HEK293 (cell line): ENCODE measurements at regions not wholly inside any gene's neighbourhood (a gene's known extent, or its start where the extent isn't known, plus 50 kb on each side); places are given as distances from the start of the nearest gene placed in this dataset.

Source experiments
- CTCF ChIA-PET: fragments of 350-600 bp; formaldehyde crosslinking; extraction: SDS; loops from one replicate; lab custom pipeline; 2021; ENCODE audit warnings: antibody characterized with exemption; lab: Yijun Ruan, JAX
- POLR2A ChIA-PET: fragments of 300-600 bp; formaldehyde crosslinking; extraction: SDS; loops from one replicate; lab custom pipeline; 2020; ENCODE audit warnings: antibody characterized with exemption, inconsistent platforms; lab: Yijun Ruan, JAX
- H3K27ac ChIP-seq: fragments of 200-500 bp; sonication (Bioruptor generic); 2 replicates; pipeline ENCODE4 v1.5.1; 2014; ENCODE audit warnings: low read depth, low read length, control low read depth, inconsistent platforms; ENCODE audit errors: extremely low read depth
- H3K36me3 ChIP-seq, 2 experiments: fragments of 200-500 bp in 1 of 2; sonication (Bioruptor generic) in 1 of 2; 1 replicate in 1 of 2; 2 replicates in 1 of 2; pipeline ENCODE4 v1.5.1; 2014 to 2017; ENCODE audit warnings: inconsistent platforms in 2 of 2, low read length in 2 of 2; ENCODE audit not compliant: control insufficient read depth in 2 of 2, insufficient read depth in 1 of 2
- H3K4me1 ChIP-seq: fragments of 200-500 bp; sonication (Bioruptor generic); 2 replicates; pipeline ENCODE4 v1.5.1; 2014; ENCODE audit warnings: mild to moderate bottlenecking, low read length, inconsistent platforms; ENCODE audit not compliant: control insufficient read depth, insufficient read depth
- H3K4me3 ChIP-seq: 2 replicates; pipeline ENCODE4 v1.5.1; 2011; ENCODE audit warnings: low read depth, mild to moderate bottlenecking, control low read depth, low read length, moderate library complexity
- H3K9me3 ChIP-seq: fragments of 200-500 bp; sonication (Bioruptor generic); 2 replicates; pipeline ENCODE4 v1.5.1; 2014; ENCODE audit warnings: low read depth, low read length, inconsistent platforms; ENCODE audit not compliant: control insufficient read depth, insufficient read depth
- BCL11A ChIP-seq: fragments of 450-650 bp; formaldehyde crosslinking; IDR thresholded peaks from 2 replicates; pipeline ENCODE4 v1.5.1; 2016; ENCODE audit warnings: low read depth, missing biosample characterization, missing genetic modification characterization
- BCL11B ChIP-seq: fragments of 450-650 bp; formaldehyde crosslinking; IDR thresholded peaks from 2 replicates; pipeline ENCODE4 v1.5.1; 2016; ENCODE audit warnings: low read depth, missing biosample characterization, missing genetic modification characterization
- KLF10 ChIP-seq: fragments of 450-650 bp; IDR thresholded peaks from 2 replicates; pipeline ENCODE4 v1.5.1; 2018; ENCODE audit warnings: missing biosample characterization, mild to moderate bottlenecking, missing genetic modification characterization
- ZBTB11 ChIP-seq: fragments of 450-650 bp; formaldehyde crosslinking; conservative IDR thresholded peaks from 2 replicates; pipeline ENCODE4 v1.5.1; 2016; ENCODE audit warnings: low read depth, missing biosample characterization, missing genetic modification characterization
- ZNF114 ChIP-seq: fragments of 450-650 bp; formaldehyde crosslinking; IDR thresholded peaks from 2 replicates; pipeline ENCODE4 v1.5.0; 2017; ENCODE audit warnings: missing biosample characterization, missing genetic modification characterization
- ZNF211 ChIP-seq: fragments of 450-650 bp; formaldehyde crosslinking; IDR thresholded peaks from 2 replicates; pipeline ENCODE4 v1.5.1; 2016; ENCODE audit warnings: low read depth, missing biosample characterization, missing genetic modification characterization
- ZNF23 ChIP-seq: fragments of 450-650 bp; formaldehyde crosslinking; IDR thresholded peaks from 2 replicates; pipeline ENCODE4 v1.5.1; 2016; ENCODE audit warnings: missing biosample characterization, missing genetic modification characterization, borderline replicate concordance
- ZNF26 ChIP-seq: fragments of 450-650 bp; formaldehyde crosslinking; IDR thresholded peaks from 2 replicates; pipeline ENCODE4 v1.5.1; 2016; ENCODE audit warnings: missing biosample characterization, missing genetic modification characterization
- ZNF362 ChIP-seq: fragments of 450-650 bp; formaldehyde crosslinking; IDR thresholded peaks from 2 replicates; pipeline ENCODE4 v1.5.1; 2016; ENCODE audit warnings: missing biosample characterization, missing genetic modification characterization
- TF ChIP-seq, protein P1 (sequence below): fragments of 450-650 bp; formaldehyde crosslinking; IDR thresholded peaks from 2 replicates; pipeline ENCODE4 v1.5.1; 2016; ENCODE audit warnings: missing biosample characterization, missing genetic modification characterization, borderline replicate concordance

DNA sequence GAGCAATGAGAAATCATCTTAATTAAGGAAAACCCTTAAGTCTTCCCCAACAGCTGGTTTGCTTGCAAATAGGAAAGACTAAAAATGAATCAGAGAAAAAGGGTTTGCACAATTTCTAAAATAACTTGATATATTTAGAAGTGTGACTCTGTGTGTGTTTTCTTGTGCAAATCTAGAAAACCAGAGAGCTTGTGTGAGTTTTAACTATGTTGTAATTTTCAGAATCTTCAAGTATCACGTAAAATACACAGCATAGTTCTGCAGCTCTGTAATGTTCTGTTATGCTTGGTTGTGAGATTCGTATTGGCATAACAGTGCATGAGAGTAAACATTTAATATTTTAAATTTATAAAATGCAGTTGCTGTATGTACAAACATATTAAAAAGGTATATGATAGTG is 74.7 kb upstream of the GAP43 start:
- no peaks in the 10 kb centered on the region for H3K9me3 ChIP-seq
- TF ChIP-seq BCL11A (tag by site-specific recombination) (no peak), KLF10 (tag by site-specific recombination) (no peak), ZNF26 (tag by site-specific recombination) (no peak)
- no peaks in the 10 kb centered on the region for H3K36me3 ChIP-seq
- H3K27ac ChIP-seq, result no peak overlapping the region
- CTCF ChIA-PET, result no interaction called here
- no peaks in the 10 kb centered on the region for H3K4me1 ChIP-seq
- POLR2A ChIA-PET, result no interaction called here
- no peak overlapping the region for H3K4me3 ChIP-seq

GRCh38 chr3:115549071-115549470 is 74.2 kb upstream of the GAP43 start:
- Histone ChIP-seq H3K27ac (no peak overlapping the region), H3K4me1 (no peaks in the 10 kb centered on the region), H3K4me3 (no peak overlapping the region), H3K9me3 (no peaks in the 10 kb centered on the region), H3K36me3 (no peaks in the 10 kb centered on the region)
- POLR2A ChIA-PET, result no interaction called here
- no peak for TF ChIP-seq BCL11B (tag by site-specific recombination)
- CTCF ChIA-PET, result no interaction called here

DNA sequence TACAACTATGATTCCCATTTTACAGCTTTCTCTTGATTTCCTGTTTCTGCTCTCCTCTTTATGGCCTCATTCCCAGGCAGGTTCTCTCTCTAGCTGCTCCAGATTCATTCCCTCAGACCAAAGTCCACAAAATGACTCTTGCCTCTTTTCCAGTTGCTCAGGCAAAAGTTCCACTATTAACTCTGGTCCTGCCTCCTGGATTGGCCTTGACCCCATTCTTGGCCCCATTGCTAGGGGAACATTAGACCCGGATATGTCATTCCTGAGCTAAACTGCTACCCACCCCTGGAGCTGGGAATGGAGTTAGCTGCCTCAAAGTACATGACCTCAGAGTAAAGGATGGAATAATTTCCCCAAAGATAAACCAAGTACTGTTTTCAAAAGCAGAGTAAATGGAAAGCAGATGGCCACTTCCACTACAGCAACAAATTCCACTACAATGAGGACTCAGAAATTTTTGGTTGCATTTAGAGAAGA is 73.0 kb upstream of the GAP43 start:
- no peaks in the 10 kb centered on the region for H3K9me3 ChIP-seq
- ChIA-PET POLR2A (no interaction called here), CTCF (interaction anchor here (1.3 kb wide), 1 partner anchor 9 kb away, joined by 3 read pairs; no protein-coding TSS in a partner anchor)
- TF ChIP-seq ZBTB11 (tag by site-specific recombination), result no peak
- no peak for TF ChIP-seq ZNF23 (tag by site-specific recombination)
- no peak for TF ChIP-seq ZNF362 (tag by site-specific recombination)
- no peak for TF ChIP-seq ZNF114
- TF ChIP-seq, protein P1, sequence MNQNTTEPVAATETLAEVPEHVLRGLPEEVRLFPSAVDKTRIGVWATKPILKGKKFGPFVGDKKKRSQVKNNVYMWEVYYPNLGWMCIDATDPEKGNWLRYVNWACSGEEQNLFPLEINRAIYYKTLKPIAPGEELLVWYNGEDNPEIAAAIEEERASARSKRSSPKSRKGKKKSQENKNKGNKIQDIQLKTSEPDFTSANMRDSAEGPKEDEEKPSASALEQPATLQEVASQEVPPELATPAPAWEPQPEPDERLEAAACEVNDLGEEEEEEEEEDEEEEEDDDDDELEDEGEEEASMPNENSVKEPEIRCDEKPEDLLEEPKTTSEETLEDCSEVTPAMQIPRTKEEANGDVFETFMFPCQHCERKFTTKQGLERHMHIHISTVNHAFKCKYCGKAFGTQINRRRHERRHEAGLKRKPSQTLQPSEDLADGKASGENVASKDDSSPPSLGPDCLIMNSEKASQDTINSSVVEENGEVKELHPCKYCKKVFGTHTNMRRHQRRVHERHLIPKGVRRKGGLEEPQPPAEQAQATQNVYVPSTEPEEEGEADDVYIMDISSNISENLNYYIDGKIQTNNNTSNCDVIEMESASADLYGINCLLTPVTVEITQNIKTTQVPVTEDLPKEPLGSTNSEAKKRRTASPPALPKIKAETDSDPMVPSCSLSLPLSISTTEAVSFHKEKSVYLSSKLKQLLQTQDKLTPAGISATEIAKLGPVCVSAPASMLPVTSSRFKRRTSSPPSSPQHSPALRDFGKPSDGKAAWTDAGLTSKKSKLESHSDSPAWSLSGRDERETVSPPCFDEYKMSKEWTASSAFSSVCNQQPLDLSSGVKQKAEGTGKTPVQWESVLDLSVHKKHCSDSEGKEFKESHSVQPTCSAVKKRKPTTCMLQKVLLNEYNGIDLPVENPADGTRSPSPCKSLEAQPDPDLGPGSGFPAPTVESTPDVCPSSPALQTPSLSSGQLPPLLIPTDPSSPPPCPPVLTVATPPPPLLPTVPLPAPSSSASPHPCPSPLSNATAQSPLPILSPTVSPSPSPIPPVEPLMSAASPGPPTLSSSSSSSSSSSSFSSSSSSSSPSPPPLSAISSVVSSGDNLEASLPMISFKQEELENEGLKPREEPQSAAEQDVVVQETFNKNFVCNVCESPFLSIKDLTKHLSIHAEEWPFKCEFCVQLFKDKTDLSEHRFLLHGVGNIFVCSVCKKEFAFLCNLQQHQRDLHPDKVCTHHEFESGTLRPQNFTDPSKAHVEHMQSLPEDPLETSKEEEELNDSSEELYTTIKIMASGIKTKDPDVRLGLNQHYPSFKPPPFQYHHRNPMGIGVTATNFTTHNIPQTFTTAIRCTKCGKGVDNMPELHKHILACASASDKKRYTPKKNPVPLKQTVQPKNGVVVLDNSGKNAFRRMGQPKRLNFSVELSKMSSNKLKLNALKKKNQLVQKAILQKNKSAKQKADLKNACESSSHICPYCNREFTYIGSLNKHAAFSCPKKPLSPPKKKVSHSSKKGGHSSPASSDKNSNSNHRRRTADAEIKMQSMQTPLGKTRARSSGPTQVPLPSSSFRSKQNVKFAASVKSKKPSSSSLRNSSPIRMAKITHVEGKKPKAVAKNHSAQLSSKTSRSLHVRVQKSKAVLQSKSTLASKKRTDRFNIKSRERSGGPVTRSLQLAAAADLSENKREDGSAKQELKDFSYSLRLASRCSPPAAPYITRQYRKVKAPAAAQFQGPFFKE (tag by site-specific recombination), result no peak
- TF ChIP-seq ZNF211 (tag by site-specific recombination), result no peak
- no peaks in the 10 kb centered on the region for H3K4me1 ChIP-seq
- H3K4me3 ChIP-seq, result no peak overlapping the region
- no peak overlapping the region for H3K27ac ChIP-seq
- H3K36me3 ChIP-seq, result no peaks in the 10 kb centered on the region
